ENCODE measurements at regions not wholly inside any gene's neighbourhood (a gene's known extent, or its start where the extent isn't known, plus 50 kb on each side); places are given as distances from the start of the nearest gene placed in this dataset.

DNA sequence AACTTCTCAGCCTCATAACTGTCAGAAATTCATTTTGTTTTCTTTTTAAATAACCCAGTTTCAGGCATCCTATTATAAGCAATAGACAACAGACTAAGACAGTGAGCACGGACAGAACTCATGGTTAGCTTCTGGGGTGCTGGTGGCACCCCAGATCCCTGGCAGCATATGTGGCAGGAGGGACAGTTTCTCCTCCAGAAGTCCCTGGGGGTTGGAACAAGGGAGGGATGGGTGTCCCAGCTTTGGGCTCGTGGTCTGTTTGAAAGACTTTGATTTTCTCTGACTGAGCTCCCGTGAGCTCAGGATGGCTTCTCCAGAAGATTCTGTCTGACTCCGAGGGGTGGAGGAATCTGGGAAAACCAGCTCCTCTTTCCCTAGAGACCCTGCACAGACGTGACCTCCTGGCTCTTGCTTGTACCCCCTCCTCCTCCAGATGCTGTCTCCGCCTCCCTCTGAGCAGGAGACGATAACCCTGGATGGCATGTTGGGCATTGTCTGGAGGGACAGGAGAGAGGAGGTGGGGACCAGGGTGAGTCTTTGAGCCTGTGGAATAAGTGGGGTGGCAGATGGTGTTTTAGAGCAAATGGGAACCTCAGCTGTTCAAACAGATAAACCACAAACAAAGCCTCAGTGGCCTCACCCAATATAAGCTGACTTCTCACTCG, 421.1 kb downstream of the GLRX3 start:
- Histone ChIP-seq H3K36me3 (no peaks in the 10 kb centered on the region), H3K27ac (no peak overlapping the region), H3K4me1 (ENCODE audit: insufficient read depth) (no peaks in the 10 kb centered on the region), H3K9me3 (no peaks in the 10 kb centered on the region), H3K27me3 (no peaks in the 10 kb centered on the region), H3K4me3 (no peak overlapping the region)
- DNase-seq, result no peak
- WGBS, 3 donors, result 56 to 62% (median 61%) methylated on average over 8 of the region's 8 CpGs
- no peak for TF ChIP-seq EP300 (IDR thresholded peaks at IDR 0.05)
- TF ChIP-seq POLR2A (IDR thresholded peaks at IDR 0.05), result no peak
- TF ChIP-seq, protein P1, sequence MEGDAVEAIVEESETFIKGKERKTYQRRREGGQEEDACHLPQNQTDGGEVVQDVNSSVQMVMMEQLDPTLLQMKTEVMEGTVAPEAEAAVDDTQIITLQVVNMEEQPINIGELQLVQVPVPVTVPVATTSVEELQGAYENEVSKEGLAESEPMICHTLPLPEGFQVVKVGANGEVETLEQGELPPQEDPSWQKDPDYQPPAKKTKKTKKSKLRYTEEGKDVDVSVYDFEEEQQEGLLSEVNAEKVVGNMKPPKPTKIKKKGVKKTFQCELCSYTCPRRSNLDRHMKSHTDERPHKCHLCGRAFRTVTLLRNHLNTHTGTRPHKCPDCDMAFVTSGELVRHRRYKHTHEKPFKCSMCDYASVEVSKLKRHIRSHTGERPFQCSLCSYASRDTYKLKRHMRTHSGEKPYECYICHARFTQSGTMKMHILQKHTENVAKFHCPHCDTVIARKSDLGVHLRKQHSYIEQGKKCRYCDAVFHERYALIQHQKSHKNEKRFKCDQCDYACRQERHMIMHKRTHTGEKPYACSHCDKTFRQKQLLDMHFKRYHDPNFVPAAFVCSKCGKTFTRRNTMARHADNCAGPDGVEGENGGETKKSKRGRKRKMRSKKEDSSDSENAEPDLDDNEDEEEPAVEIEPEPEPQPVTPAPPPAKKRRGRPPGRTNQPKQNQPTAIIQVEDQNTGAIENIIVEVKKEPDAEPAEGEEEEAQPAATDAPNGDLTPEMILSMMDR (IDR thresholded peaks at IDR 0.05), result no peak
- intact Hi-C loops (cut with DNase I), result no loop called here

GRCh38 chr10:130558746-130559546, 422.8 kb downstream of the GLRX3 start:
- Histone ChIP-seq H3K27me3 (no peaks in the 10 kb centered on the region), H3K27ac (no peak overlapping the region), H3K36me3 (no peaks in the 10 kb centered on the region), H3K4me3 (no peak overlapping the region), H3K9me3 (no peaks in the 10 kb centered on the region), H3K4me1 (ENCODE audit: insufficient read depth) (no peaks in the 10 kb centered on the region)
- 67 to 74% (median 69%) methylated on average over 11 of the region's 11 CpGs for WGBS, 3 donors
- intact Hi-C loops (cut with DNase I), result no loop called here
- no peak for DNase-seq
- TF ChIP-seq, protein P1 (IDR thresholded peaks at IDR 0.05), result no peak
- TF ChIP-seq EP300 (IDR thresholded peaks at IDR 0.05) (no peak), POLR2A (IDR thresholded peaks at IDR 0.05) (no peak)

DNA sequence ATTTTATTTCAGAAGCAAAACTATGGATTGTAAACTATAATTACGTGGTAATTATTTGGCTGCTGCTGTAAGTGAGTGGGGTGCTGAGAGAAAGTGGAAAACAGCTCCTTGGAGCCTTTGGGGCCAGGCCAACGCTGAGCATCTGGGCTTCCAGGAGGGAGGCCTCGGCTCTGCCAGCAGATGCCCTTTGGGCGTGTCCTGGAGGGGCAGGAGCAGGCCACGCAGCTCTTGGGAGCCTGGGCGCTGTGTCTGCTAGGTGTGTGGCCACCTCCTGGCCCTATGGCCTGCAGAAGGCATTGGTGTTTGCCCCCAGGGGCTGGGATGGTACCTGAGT, 423.3 kb downstream of the GLRX3 start:
- Histone ChIP-seq H3K4me1 (ENCODE audit: insufficient read depth) (no peaks in the 10 kb centered on the region), H3K9me3 (no peaks in the 10 kb centered on the region), H3K4me3 (no peak overlapping the region), H3K36me3 (no peaks in the 10 kb centered on the region), H3K27ac (no peak overlapping the region), H3K27me3 (no peaks in the 10 kb centered on the region)
- TF ChIP-seq, protein P1 (IDR thresholded peaks at IDR 0.05), result no peak
- TF ChIP-seq EP300 (IDR thresholded peaks at IDR 0.05) (no peak), POLR2A (IDR thresholded peaks at IDR 0.05) (no peak)
- intact Hi-C loops (cut with DNase I), result no loop called here
- no peak for DNase-seq
- 69 to 77% (median 73%) methylated on average over 6 of the region's 6 CpGs for WGBS, 3 donors

DNA sequence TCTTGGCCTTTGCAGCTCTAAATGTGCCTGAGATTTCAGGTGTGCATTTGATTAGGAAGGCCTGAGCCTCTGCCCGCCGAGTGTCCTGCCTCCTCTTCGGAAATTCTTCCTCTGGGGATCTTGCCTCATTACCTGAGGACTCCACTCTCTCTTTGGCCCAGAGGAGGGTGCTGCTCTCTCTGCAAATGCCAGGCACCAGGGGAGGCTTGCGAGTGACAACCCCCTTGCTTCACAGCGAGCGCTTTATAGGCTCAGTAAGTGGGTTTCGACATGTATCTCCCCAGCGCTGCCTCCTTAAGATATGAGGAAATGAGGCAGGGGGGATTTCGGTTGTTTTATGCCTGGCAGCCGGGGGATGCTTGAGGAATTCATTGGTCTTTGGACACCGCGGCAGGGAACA, 423.9 kb downstream of the GLRX3 start:
- 67 to 77% (median 72%) methylated on average over 12 of the region's 12 CpGs for WGBS, 3 donors
- no peak overlapping the region for H3K27ac ChIP-seq
- intact Hi-C loops (cut with DNase I), result no loop called here
- no peaks in the 10 kb centered on the region for H3K27me3 ChIP-seq
- no peaks in the 10 kb centered on the region for H3K4me1 ChIP-seq (ENCODE audit: insufficient read depth)
- TF ChIP-seq EP300 (IDR thresholded peaks at IDR 0.05) (no peak), POLR2A (IDR thresholded peaks at IDR 0.05) (no peak)
- TF ChIP-seq, protein P1 (IDR thresholded peaks at IDR 0.05), result no peak
- DNase-seq, result no peak
- no peaks in the 10 kb centered on the region for H3K9me3 ChIP-seq
- H3K36me3 ChIP-seq, result no peaks in the 10 kb centered on the region
- no peak overlapping the region for H3K4me3 ChIP-seq

Measured in ovary (tissue), 7 donors.